ENCODE measurements at regions not wholly inside any gene's neighbourhood (a gene's known extent, or its start where the extent isn't known, plus 50 kb on each side); places are given as distances from the start of the nearest gene placed in this dataset.
"Not testable (repeated sequence)": the region's sequence is repeated elsewhere in the genome, so short reads cannot be mapped to it uniquely, and the experiment has no call there.

DNA sequence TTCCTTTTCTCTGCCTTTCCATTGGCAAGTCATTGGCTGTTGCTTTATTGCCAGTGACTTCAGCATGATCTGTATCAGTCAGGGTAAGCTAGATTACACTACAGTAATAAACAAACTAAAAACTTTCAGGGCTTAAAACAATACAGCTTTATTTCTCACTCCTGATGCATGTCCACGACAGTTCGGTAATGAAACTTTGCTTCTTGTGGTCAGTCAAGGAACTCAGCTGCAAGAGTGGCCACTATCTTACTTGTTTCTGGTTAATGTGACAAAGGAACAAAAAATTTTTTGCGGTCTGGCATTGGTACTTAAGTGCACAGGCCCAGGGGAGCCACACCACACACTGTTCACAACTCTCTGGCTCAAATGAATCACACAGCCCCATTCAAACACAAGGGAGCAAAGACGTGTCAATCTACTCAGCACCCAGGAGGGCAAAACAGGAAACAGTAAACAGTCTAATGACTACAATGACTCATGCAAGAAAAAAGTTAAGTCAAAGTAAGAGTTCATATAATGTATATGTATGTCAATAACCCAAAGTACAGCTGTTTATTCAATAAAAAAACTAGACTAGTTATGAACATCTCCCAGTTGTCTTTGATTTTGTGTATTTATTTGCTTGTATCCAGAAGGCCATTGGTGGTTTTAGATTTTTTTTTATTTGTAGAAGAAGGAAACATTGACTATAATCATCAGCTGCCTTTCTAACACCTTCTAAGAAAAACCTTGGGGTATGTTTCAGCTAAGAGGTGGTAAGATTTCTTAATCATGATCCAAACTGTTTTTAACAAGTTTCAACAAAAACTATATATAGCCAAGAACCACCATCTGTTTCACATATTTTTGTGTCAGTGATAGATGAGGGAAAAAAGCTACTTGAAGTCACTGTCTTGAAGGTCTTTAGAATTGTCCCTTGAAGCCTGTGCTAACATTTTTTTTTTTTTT, 134.4 kb upstream of the FAM3C start:
- peak; percentile 98 for DNase-seq (ENCODE audit: low read depth)
- in situ Hi-C loops (cut with HindIII; ENCODE audit: low sequenced_read_pairs): loop anchor here (25.0 kb wide), 1 partner anchor 543 kb away; the partner anchor contains the start of gene CPED1
- no peak overlapping the region for H3K4me3 ChIP-seq (ENCODE audit: low read depth, low read length)
- TF ChIP-seq, protein P1, sequence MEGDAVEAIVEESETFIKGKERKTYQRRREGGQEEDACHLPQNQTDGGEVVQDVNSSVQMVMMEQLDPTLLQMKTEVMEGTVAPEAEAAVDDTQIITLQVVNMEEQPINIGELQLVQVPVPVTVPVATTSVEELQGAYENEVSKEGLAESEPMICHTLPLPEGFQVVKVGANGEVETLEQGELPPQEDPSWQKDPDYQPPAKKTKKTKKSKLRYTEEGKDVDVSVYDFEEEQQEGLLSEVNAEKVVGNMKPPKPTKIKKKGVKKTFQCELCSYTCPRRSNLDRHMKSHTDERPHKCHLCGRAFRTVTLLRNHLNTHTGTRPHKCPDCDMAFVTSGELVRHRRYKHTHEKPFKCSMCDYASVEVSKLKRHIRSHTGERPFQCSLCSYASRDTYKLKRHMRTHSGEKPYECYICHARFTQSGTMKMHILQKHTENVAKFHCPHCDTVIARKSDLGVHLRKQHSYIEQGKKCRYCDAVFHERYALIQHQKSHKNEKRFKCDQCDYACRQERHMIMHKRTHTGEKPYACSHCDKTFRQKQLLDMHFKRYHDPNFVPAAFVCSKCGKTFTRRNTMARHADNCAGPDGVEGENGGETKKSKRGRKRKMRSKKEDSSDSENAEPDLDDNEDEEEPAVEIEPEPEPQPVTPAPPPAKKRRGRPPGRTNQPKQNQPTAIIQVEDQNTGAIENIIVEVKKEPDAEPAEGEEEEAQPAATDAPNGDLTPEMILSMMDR (IDR thresholded peaks at IDR 0.05; ENCODE audit: low read depth, low read length, missing control alignments): no peak

DNA sequence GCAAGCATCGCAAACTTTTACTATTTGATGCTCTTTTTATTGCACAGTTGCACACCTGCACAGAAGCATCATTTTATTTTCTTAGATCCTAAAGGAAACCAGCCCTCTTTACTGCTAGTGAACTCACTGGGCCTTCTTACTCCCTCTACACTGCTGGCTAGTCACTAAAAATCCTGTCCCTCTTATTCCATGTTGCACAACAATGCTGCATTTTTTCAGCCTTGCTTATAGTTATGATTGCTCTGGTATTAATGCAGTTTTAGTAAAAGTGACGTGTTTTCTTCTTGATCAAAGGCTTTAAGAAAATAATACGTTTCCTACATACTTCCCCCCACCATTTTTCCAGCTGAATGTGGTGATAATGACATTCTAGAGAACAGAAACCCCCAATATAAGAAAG, 132.9 kb upstream of the FAM3C start:
- no peak overlapping the region for H3K4me3 ChIP-seq (ENCODE audit: low read depth, low read length)
- in situ Hi-C loops (cut with HindIII; ENCODE audit: low sequenced_read_pairs): loop anchor here (25.0 kb wide), 1 partner anchor 542 kb away; the partner anchor contains the start of gene CPED1
- DNase-seq (ENCODE audit: low read depth): no peak
- TF ChIP-seq, protein P1 (IDR thresholded peaks at IDR 0.05; ENCODE audit: low read depth, low read length, missing control alignments): no peak

DNA sequence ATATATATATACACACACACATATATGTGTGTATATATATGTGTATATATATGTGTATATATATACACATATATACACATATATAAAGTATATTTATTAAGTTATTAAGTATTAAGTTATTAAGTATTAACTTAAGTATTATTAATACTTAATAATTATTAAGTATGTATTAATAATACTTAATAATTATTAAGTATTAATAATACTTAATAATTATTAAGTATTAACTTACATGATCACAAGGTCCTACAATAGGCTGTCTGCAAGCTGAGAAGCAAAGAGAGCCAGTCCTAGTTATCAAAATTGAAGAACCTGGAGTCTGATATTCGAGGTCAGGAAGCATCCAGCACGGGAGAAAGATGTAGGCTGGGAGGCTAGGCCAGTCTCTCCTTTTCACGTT, 130.1 kb upstream of the FAM3C start:
- not testable (repeated sequence) for DNase-seq (ENCODE audit: low read depth); H3K4me3 ChIP-seq (ENCODE audit: low read depth, low read length)
- in situ Hi-C loops (cut with HindIII; ENCODE audit: low sequenced_read_pairs): loop anchor here (25.0 kb wide), 1 partner anchor 539 kb away; the partner anchor contains the start of gene CPED1

DNA sequence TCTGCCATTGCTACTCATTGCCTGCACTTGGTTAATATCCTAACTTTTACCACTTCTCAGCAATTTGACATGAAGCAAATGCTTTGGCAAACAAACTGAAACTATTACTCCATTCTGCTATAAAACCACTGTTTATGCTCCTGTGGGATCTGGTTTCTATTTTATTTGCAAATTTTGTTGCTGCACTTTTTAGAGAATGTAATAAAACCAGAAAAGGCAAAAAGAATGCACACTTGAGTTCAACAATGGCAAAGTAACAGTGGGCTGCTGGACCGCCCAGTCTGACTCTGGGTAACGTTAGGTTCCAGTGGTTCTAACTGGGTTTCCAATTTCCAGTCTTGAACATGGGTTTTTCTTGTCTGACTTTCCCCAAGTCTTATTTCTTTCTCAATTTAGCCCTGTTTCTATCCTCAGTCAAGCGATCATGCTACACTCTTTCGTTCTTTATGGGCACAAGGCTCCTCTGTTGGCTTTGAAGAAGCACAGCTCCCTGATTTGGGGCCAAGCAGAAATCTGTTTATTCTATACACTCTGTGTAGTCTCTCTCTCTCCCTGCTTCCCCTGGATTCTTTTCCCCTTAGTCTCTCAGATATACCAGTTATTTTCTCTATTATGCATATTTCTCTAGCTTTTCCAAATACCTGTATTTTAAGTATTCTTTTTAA, 129.2 kb upstream of the FAM3C start:
- TF ChIP-seq, protein P1 (IDR thresholded peaks at IDR 0.05; ENCODE audit: low read depth, low read length, missing control alignments): no peak
- in situ Hi-C loops (cut with HindIII; ENCODE audit: low sequenced_read_pairs): loop anchor here (25.0 kb wide), 1 partner anchor 538 kb away; the partner anchor contains the start of gene CPED1
- DNase-seq (ENCODE audit: low read depth): no peak
- H3K4me3 ChIP-seq (ENCODE audit: low read depth, low read length): no peak overlapping the region

DNA sequence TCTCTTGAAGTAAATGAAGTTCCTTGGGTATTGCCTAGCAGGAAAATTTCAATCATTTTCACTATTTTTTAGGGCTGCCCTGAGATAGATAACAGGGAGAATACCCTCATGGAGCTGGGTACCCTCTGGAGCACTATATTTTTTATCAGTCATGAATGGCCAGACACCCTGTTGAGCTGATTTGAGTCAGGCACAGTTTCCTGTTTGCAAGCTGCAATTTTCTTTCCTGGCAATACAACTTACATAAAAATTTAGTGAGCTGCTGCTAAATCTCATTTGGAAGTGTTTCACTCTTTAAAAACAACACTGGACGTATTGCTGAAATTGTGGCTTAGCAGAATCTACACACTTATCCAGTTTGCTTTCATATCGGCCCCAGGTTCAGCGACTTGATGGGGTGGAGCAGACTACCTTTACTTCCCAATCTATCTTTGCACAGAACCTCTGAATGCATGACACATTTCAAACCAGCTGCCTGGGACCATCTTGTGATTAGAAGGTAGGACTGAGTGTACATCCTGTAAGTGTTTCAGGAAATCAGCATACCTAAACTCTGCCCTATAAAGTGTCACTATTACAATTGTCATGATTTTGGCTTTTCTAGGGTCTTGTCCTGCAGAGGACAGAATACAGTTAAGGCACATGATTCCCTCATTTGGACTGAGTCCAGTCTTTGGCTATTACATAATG, 125.7 kb upstream of the FAM3C start:
- no peak for DNase-seq (ENCODE audit: low read depth)
- TF ChIP-seq, protein P1 (IDR thresholded peaks at IDR 0.05; ENCODE audit: low read depth, low read length, missing control alignments): no peak
- in situ Hi-C loops (cut with HindIII; ENCODE audit: low sequenced_read_pairs): no loop called here
- H3K4me3 ChIP-seq (ENCODE audit: low read depth, low read length): no peak overlapping the region

DNA sequence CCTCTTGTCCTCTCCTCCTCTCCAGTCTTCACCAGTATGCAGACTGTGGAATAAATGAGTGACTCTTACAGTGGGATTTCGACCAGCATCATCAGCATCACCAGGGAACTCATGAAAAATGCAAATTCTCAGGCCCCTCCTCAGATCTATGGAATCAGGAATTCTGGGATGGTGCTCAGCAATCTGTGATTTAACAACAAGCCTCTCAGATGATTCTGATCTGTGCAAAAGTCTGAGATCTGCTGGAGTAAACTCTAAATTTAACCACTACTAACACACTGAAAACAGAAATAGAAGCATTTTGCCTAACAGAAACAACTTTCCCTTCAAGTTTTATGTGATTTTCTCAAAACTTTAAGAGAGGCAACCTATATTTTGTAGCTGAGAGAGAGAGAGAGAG, 124.8 kb upstream of the FAM3C start:
- no peak overlapping the region for H3K4me3 ChIP-seq (ENCODE audit: low read depth, low read length)
- in situ Hi-C loops (cut with HindIII; ENCODE audit: low sequenced_read_pairs): no loop called here
- DNase-seq (ENCODE audit: low read depth): no peak
- TF ChIP-seq, protein P1 (IDR thresholded peaks at IDR 0.05; ENCODE audit: low read depth, low read length, missing control alignments): no peak
